Fibroblast of peridontal ligament (primary cell): ENCODE measurements at regions not wholly inside any gene's neighbourhood (a gene's known extent, or its start where the extent isn't known, plus 50 kb on each side); places are given as distances from the start of the nearest gene placed in this dataset.

Source experiments
- DNase-seq: peaks from one replicate; pipeline ENCODE4 v3.0.0-alpha.2; 2010; ENCODE audit errors: extremely low read depth

DNA sequence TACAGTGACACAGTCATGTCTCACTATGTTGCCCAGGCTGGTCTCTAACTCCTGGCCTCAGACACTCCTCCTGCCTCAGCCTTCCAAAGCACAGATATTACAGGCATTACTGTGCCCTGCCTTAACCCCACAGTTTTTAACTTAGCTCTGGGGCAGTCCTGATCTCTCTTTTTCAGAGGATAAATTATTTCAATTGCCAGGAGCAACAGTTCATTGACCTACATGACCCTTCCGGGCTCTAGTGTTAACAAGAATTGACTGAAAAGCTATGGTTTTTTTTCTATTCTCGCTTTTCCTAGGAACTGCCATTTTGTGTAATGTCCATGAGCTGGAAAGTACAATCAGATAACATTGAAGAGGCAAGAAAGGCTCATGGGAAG is 92.8 kb downstream of the HNRNPLL start:
- no peak for DNase-seq

DNA sequence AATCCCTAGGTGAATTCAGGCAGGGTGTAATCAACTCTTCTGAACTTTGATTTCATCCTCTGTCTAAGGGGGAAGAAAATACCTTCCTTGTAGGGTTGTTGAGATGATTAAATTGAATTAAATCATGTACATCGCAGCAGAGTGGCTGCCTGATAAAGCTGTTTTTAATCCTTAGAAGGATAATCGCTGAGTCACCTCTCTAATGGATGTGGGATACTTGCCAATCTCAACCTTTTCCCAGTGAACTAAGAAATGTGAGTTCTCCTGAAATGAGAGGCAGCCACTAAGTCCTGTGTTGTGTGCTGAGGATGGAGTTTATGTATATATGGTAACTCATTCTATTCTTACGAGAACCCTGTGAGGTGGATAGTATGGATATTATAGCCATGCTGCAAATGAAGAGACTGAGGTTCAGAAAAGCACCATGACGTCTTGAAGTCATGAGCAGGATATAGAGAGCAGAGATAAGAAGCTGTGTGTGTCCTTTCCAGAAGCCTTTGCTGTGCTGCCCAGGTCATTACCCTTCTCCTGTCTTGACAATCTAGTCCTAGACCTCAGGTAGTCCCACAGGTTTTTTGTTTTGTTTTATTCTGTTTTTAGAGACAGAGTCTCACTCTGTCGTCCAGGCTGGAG is 93.3 kb downstream of the HNRNPLL start:
- DNase-seq = peak; percentile 86

DNA sequence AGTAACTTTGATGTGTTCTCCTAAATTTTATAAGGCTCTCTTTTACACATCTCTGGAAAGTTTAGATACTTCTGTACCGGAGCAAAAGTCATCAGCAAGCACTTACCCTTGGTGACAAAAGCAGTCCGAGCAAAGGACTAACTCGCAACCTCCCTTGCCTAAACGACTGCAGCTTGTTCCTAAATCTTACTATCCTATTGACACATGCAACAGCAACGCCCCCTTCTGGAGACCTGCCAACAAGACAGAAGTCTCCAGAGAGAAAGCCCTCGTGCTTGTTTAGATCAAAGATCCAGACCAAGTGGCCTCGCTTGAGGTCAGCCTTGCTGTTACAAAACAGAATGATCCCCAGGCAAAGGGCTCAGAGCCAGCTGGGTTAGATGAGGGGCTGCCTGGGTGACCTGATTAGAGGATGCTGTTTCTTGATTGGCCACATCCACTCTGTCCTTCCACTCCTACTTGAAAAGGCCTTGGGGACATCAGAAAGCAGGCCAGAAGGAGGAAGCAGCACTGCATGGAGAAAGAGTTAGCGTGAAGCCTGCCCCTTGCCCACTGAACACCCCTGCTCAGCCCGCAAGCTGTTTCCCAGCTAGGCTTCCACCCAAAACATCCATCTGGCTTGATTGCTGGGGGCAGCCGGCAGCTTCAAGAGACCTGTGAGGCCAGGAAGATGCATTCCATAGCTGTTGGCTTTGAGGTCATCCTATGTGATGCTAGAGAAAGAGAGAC is 94.3 kb downstream of the HNRNPLL start:
- DNase-seq = peak; percentile 81

DNA sequence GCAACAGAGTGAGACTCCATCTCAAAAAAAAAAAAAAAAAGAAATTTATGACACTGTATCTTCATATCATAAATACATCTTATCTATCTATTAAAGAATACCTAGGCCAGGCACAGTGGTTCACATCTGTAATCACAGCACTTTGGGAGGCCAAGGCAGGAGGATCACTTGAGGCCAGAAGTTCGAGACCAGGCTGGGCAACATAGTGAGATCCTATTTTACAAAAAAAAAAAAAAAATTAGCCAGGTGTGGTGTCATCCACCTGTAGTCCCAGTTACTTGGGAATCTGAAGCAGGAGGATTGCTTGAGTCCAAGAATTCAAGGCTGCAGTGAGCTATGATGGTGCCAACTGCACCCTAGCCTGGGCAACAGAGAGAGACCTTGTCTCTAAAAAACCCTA is 95.0 kb downstream of the HNRNPLL start:
- DNase-seq = no peak

DNA sequence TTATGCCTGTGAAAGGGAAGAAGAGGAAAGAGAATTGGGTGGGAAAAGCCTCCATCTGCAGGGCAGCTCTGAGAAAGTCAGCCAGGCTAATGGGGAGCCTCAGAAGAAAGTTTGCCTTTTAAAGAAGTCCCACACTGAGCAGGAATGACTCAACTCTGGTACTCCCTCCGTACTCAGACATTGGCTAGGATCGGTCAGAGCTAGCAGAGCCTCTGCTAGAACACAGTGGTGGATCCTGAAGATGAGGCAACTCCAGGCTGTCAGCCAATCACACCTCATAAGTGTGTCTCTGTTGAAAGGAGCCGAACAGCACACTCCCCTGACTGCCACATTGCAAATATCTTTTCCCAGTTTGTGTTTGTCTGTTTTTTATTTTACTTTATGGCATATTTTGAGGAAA is 96.9 kb downstream of the HNRNPLL start:
- peak; percentile 69 for DNase-seq

DNA sequence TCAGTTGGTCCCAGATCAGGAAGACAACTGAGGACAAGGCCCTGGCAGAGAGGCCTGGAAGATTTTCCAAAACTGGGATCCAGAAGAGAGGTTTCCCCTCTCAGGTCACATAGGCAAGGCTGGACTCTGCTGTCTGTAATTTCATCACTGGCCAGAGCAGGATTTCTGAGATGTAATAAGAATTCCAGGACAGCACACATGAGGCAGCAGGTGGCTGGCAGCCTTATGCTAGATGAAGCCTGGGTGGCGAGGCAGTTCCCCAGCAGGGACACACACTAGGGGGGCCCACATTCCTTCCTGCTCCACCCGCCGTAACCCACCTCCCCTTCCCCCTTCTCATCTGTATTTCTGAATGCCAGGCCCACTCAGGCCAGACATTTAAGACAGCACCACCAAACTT is 98.6 kb downstream of the HNRNPLL start:
- DNase-seq = no peak

DNA sequence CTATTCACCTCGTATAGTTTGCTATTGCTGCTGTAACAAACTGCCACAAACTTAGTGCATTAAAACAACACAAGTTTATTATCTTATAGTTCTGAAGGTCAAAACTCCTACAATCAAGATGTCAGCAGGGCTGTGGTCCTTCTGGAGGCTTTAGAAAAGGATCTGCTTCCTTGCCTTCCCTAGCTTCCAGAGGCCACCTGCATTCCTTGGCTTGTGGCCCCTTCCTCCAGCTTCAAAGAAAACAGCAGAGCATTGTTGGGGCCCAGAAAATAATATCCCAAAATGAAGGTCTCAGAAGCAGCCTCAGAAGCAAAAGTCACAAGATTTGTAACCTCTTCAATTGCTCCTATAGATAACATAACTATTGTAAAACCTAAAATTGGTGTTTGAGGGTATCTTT is 100.6 kb downstream of the HNRNPLL start:
- no peak for DNase-seq

DNA sequence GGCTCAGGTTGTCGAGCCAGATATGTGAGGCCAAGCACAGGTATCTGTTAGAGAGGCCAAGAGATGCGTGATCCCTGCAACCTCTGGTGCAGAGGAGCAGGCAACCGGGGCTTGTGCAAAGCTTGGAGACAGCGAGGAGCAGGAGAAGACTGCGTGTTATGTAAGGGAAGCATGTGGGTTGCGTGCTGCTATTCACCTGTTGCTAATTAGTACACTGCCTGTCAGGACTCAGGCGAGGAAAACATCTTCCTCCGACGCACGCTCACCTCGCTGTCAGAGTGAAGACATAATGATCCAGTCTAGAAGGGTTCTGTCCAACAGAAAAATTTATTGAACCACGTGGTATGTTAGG is 102.5 kb downstream of the HNRNPLL start:
- no peak for DNase-seq

DNA sequence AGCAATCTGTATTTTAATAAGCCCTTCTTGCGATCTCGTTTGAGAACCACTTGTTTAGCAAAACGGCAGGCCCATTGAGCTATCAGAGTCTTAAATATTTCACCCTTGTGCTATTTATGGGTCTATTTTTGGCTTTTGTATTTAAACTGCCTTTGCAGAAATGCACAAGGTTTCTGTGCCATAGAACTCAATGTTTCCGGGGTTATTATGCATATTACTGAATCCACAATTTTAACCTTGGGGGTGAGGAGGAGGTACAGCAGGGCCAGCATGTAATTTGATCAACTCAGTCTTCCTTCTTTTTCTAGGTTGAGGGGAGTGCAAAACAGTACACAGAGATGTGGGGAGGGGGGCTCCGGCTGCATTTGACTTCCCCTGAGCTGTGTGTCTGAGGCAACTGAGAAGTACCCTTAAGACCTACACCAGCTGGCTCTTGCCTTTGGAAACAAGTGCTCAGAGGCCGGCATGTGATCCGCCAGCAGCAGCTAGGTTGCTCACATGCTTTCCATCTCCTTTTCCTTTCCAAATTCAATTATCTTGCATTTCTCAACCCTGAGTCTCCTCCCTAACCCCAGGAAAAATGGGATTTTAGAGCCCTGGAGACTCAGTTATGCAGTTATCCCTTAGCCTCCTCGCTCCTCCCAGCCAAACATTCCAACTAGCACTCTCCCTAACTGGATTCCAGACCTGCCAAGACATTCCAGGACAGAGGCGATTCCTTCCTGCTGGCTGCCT is 103.0 kb downstream of the HNRNPLL start:
- no peak for DNase-seq

DNA sequence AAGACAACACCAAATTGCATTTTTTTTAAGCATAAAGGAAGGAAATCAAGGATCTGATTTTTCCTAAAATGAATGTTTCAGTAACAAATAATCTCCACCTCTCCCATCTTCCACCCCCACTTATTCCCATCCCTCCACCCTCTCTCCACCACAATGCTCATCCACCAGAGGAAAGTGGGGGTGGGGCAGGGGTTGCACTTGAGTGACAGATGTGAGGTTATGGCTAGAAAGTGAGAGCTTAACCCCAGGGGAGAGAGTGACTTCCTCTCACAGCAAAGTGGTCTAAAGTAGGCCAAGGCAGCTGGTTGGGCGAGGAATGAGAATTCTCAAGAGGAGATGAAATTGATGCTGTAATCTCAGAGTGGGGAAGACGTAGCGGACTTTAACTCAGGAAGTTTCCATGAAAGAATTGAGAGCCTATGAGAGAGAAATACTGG is 104.7 kb downstream of the HNRNPLL start:
- no peak for DNase-seq

DNA sequence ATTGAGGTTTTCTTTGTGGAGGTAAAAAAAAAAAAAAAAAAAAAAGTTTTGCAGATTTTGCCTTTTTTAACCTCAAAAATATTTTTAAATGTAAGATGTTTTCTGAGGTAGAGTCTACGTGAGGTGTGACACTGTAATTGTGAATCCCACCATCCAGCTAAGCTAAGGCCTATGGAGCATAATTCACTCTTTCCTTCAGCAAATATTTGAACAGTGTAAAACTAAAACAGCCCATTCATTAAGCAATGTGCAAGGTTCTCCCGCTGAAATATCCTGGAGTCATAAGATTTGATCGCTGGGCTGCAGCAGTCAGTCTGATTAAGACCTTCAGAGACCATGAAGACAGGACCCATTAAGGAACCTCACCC is 105.1 kb downstream of the HNRNPLL start:
- DNase-seq = no peak

DNA sequence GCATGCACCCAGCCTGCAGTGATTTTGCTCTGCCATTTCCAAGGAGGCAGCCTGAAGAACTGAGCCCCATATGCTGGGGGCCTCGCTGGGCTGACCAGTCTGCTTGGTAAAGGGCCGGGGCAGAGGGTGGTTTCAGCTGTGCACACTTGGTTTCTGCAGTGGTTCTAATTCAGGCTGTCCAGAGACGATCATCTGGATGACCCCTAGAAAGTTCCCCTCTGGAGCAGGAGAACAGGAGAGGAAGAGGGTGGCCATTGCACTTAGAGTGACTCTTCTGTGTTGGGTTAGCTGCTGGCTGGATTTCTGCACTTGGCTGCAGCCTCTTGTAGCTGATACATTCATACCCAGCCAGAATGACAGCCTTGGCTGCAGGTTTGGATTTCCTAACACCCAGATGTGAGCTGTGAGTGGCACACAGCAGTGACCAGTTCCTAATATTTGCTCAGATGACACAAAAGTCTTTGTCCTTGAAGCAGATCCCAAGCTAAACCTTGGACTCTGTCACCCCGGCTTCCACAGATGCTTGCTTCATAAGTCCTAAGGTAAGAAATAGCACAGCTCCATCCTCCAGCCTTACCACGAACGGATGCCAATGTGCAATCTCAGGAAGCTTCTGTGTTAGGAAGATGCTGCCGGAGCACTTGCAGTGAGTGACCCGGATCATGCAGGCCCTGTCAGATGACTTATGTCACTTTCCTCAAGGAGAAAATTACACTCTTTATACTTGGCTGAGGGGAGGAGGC is 105.6 kb downstream of the HNRNPLL start:
- peak; percentile 22 for DNase-seq

DNA sequence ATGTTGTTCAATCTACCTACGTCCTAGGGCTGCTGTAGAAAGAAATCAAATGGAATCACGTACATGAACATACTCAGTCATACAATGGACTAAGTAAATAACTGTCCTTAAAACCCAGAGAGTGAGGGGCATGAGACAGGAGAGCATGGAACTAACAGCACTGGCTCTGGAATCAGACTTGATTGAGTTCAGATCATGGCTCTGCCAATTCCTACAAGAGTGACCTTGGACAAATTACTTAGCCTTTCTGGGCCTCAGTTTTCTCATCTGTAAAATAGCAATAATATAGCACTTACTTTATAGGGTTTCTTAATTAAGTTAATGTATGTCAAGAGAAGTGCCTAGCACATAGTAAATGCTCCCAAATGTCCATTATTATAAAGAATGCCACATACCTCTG is 106.8 kb downstream of the HNRNPLL start:
- no peak for DNase-seq

DNA sequence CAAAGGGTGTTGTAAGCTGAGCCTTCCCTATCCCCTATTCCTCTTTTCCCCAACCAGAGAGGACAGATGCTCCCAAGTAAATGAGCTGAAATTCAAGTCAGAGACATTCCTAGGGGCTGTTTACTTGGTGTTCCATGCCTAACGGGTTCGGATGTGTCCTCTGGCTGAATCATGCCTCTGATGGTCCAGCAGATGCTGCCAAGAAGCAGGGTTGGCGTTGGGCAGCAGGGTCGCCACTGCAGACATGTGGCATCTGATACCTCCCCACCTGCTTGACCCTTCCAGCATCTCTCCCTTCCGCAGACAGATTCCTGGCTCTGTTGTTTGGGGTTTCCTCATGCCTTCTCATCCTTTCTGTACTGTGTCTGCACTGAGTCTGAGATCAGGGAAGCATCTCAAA is 108.3 kb downstream of the HNRNPLL start:
- DNase-seq = no peak

DNA sequence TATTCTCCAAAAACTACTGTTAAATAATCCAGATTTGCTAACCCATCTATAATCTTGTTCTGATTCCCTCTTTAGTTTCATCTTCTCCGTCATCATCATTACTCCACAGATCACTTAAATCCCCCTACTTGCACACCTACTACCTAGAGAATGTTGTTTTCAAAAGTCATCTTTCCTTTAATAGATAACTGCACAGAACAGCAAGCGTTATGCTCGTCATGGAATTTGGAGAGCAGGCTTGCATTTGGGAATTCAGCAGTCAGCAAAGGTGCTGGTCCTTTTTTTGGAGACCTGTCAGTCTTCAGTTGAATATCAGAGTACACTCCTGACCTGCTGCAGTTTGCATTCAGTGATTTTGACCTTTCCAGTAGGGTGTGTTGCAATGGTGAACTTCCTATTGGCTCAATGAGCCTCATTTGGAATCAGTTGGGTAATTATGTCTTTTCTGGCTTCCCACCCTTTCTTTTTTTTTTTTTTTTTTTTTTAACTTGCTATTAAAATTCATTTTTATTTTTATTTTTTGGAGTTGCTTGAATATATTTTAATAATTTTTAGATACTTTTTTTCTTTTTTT is 110.6 kb downstream of the HNRNPLL start:
- no peak for DNase-seq

DNA sequence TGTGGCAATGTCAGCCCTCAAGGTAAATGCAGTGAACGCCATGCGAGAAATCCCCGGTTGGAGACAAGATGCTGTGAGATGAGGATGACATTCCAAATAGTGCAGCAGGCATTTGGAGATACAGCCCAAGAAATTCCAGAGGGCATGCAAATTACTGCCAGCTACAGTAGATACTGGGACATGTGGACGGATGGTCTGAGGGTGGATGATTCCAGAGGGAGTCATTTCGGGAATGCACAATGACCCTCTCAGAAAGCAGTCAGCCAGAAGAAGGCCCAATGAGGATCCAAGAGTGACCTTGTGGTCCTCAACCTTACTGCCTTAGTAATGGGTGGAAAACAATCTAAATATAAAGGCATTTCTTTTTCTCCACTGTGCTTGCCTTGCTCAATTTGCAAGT is 111.3 kb downstream of the HNRNPLL start:
- no peak for DNase-seq

DNA sequence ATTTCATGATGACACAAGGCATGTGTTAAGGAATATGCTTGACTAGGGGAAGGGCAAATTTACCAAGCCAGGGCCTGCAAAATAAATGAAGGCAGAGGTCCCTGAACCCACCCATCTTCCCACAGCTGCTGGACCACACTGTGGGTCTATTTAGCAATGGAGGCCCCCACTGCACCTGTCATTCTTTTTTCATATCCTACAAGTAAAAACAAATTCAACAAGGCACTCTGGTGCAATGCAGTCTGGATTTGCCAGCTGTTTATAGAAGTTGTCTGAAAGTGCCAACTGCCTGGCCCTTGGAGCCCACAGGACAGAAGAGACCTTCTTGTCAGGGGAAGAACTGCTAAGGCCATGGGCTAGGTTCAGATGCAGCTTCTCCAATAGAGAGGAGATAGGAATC is 112.8 kb upstream of the ATL2 start:
- no peak for DNase-seq

DNA sequence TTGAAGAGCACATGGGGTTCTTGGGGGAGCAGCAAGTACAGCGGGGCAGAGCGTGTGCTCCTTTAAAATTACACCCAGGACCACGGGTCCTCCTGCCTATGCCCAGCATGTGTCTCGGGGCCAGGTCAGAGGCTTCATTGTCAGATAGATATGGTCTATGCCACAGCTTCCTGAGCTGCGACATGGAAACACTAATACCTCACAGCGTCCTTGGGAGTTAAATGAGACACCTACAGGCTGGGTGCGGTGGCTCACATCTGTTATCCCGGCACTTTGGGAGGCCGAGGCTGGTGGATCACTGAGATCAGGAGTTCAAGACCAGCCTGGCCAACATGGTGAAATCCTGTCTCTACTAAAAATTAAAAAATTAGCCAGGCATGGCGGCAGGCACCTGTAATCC is 110.8 kb upstream of the ATL2 start:
- DNase-seq = no peak

DNA sequence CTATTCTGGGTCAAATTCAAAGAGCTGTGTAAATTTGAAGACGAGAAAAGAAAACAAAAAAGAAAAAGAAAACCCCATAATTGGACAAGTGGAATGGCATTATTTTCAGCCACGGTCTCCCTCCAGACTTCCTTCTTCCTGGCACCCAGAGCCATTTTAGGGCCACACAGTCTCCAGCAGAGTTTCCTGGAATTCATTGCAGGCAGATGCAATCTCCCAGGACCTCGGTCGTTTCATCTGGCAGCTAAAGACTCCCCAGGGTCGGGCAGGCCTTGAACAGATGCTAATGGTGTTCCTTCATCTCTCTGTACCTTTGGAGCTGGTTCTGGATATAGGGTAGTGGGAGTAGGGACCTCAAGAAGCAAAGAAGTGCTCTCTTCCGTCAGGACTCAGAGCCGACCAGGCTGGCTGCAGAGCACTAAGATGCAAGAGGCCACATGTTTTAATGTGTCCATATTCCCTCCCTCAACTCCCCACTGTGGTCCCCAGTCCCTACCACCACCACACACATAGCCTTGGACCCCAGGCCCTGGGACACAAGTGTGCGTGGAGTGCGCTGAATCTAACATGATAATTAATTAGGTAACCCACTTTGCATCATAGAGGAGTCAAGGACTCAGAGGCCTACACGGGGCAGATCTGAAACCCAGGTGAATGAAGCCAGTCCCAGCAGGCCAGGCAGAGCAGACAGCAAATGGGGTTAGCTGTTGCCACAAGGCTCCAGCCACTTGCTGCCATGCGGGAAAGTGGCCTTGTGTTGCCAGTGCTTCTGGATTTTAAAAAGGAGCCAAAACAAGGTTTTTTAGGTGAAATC is 109.3 kb upstream of the ATL2 start:
- no peak for DNase-seq

DNA sequence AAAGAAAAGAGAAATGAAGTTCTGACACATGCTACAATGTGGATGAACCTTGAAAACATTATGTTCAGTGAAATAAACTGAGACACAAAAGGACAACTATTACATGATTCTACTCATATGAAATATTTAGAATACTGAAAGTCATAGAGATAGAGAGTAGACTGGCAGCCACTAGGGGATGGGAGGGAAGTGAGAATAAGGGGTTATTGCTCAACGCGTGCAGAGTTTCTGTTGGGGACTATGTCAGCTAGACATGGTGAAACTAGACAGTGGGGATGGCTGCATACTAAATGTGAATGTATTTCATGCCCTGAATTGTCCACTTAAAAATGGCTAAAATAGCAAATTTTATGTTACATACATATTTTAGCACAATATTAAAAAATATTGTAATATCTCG is 108.7 kb upstream of the ATL2 start:
- no peak for DNase-seq

DNA sequence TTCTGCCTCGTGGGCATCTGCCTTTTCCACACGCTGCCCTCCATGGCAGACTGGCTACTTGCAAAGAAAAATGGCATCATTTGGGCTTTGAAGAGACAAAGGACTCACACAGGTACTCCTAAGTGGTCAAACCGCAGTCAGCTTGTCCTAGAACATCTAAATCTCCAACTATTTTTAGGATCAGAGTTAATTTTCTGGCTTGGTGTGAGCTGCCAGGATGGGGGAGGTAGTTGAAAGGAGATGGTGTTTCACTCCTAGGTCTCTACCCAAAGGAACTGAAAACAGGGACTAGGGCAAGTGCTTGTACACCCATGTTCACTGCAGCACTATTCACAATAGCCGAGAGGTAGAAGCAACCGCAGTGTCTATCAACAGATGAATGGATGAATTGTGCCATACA is 107.9 kb upstream of the ATL2 start:
- no peak for DNase-seq
